Skeletal muscle satellite cell (primary cell): ENCODE measurements at regions not wholly inside any gene's neighbourhood (a gene's known extent, or its start where the extent isn't known, plus 50 kb on each side); places are given as distances from the start of the nearest gene placed in this dataset.

Experiments
- H3K27me3 ChIP-seq: 2 replicates; pipeline ENCODE4 v1.7.0; 2013; ENCODE audit warnings: low read length; ENCODE audit not compliant: control insufficient read depth, insufficient read depth
- H3K36me3 ChIP-seq: 2 replicates; pipeline ENCODE4 v1.7.0; 2013; ENCODE audit warnings: mild to moderate bottlenecking, control low read depth, low read length; ENCODE audit not compliant: insufficient read depth
- H3K4me1 ChIP-seq: 2 replicates; pipeline ENCODE4 v1.7.0; 2013; ENCODE audit warnings: low read length; ENCODE audit not compliant: control insufficient read depth, insufficient read depth
- H3K4me2 ChIP-seq: 2 replicates; pipeline ENCODE4 v1.7.0; 2013; ENCODE audit warnings: mild to moderate bottlenecking, low read length
- H3K4me3 ChIP-seq: 2 replicates; pipeline ENCODE4 v1.7.0; 2013; ENCODE audit warnings: low read length
- H3K9ac ChIP-seq: 2 replicates; pipeline ENCODE4 v1.7.0; 2013; ENCODE audit warnings: mild to moderate bottlenecking, low read depth, low read length, moderate library complexity
- H3K9me3 ChIP-seq: replicated peaks from 2 replicates; pipeline ENCODE4 v1.7.0; 2013; ENCODE audit warnings: mild to moderate bottlenecking, control low read depth, low read length

DNA sequence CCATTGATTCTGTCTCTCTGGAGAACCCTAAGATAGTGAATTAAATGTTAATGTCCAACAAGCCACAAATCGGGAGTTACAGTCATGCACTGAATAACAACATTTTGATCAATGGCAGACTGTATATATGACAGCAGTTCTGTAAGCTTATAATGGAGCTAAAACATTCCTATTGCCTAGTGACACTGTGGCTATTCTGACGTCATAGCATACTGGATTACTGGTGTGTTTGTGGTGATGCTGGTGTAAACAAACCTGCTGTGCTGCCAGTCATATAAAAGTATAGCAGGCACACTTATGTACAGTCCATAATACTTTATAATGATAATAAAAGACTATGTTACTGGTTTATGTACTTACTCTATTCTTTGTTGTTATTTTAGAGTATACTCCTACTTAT is 56.7 kb upstream of the BICD1 start:
- no peak overlapping the region for H3K4me3 ChIP-seq
- H3K27me3 ChIP-seq = no peaks in the 10 kb centered on the region
- peaks cover 9% of the 10 kb centered on the region for H3K4me1 ChIP-seq
- H3K9me3 ChIP-seq = no peaks in the 10 kb centered on the region
- H3K36me3 ChIP-seq = no peaks in the 10 kb centered on the region
- no peak overlapping the region for H3K4me2 ChIP-seq
- no peak overlapping the region for H3K9ac ChIP-seq

DNA sequence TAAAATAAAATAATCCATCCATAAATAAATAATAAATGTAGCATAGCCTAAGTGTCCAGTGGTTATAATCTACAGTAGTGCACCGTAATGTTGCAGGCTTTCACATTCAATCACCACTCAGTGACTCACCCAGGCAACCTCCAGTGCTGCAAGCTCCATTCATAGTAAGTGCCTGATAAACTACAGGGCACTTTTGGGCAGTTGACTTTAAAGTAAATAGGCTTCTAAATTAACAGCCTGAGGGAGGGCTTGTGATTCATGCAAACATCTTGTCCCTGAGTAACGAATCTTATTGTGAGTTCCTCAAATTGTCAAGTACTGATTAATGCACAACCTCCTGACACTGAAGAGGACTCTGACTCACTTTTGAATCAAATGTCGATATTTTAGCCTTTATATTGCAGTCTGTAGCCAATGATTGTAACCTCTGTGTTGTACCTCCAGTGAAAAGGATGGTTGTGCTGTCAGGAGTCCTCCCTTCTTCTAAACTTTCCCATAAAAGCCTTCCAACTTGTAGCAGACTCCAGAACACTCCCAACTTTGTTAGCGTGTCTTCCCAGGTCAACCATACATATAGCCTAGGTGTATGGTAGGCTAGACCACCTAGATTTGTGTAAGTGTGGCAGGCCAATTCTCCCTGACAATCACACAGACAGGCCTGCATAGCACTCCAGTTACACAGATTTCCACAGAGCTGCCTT is 55.0 kb upstream of the BICD1 start:
- peak overlapping the region; percentile 30 for H3K4me2 ChIP-seq
- no peaks in the 10 kb centered on the region for H3K36me3 ChIP-seq
- peak overlapping the region; percentile 39 for H3K9ac ChIP-seq
- H3K9me3 ChIP-seq = no peaks in the 10 kb centered on the region
- no peak overlapping the region for H3K4me3 ChIP-seq
- no peaks in the 10 kb centered on the region for H3K27me3 ChIP-seq
- peaks cover 9% of the 10 kb centered on the region for H3K4me1 ChIP-seq

DNA sequence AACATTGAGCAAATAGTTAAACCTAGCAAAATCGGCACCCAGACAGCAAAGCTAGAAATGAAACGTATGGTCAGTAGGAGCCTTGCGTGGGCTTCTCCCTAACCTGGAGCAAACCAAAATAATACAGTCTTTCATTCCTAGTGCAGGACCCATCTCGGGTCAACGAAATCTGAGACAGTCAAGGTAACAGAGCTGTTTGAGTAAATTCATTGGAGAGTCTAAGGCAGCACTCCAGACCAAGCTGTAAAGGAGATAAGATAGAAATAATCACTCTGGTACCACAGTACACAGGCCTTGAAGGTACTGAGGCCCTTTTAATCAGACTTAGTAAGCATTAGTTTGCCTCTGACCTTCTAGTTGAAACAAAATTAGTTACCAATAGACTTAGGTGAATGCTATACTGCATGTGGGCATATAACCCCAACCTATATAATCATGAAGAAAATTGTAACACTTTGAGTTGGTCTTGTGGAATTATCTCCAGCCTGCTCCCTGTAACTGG is 54.4 kb upstream of the BICD1 start:
- H3K4me2 ChIP-seq = no peak overlapping the region

DNA sequence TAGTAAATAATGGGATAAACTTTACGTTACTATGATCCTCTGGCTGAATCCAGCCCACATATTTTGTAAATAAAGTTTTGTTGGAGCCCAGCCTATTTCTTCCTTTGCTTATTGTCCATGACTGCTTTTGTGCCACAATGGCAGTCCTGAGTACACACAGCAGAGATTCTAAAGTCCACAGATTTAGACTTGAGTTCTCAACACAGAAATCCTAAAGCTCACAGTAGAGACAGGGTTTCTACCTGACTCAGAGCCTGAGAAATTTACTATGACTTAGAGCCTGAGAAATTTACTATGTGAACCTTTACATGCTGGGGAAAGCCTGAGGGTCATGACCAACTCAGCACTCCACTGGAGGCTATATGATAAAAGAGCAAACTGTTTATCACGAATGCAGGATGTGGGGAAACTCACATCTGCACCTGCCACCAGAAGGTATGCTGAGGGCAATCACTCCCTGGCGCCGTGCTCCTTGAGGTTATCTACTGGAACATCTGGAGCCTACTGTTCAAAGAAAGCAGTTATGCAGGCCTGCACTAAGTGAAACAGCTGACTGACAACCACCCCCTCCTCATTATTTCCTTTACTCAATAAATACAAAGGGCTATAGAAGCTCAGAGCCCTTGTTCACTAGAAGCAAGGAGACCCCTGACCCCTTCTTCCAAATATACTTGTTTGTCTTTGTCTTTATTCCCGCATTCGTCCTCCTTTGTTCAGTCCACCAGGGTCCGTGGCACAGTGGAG is 52.6 kb upstream of the BICD1 start:
- no peaks in the 10 kb centered on the region for H3K9me3 ChIP-seq
- no peak overlapping the region for H3K9ac ChIP-seq
- no peaks in the 10 kb centered on the region for H3K36me3 ChIP-seq
- no peak overlapping the region for H3K4me3 ChIP-seq
- peaks cover 9% of the 10 kb centered on the region for H3K4me1 ChIP-seq
- H3K27me3 ChIP-seq = no peaks in the 10 kb centered on the region
- no peak overlapping the region for H3K4me2 ChIP-seq

More for the DNA sequence above, 54.4 kb upstream of the BICD1 start:
- H3K27me3 ChIP-seq = no peaks in the 10 kb centered on the region
- H3K36me3 ChIP-seq = no peaks in the 10 kb centered on the region
- peaks cover 9% of the 10 kb centered on the region for H3K4me1 ChIP-seq
- H3K4me3 ChIP-seq = no peak overlapping the region
- no peaks in the 10 kb centered on the region for H3K9me3 ChIP-seq
- peak overlapping the region; percentile 39 for H3K9ac ChIP-seq
